Activated naive CD8-positive, alpha-beta T cell treated with anti-CD3 and anti-CD28 coated beads, Interleukin-2, amount 10 ng/mL, durations not matched to agents 7 days and 5 days (primary cell): ENCODE measurements at regions not wholly inside any gene's neighbourhood (a gene's known extent, or its start where the extent isn't known, plus 50 kb on each side); places are given as distances from the start of the nearest gene placed in this dataset.

Source experiments
- ATAC-seq: fragments of 150-1000 bp; cut with Tn5 transposase; one replicate; pipeline ENCODE4 v1.10.0; 2021; ENCODE audit warnings: low read depth, moderate library complexity
- POLR2A ChIA-PET: fragments of 350-600 bp; sonication (Branson Sonifier 250); formaldehyde crosslinking; loops from one replicate; lab custom pipeline; 2021; ENCODE audit warnings: antibody characterized with exemption; lab: Charles Lee
- DNase-seq: peaks from one replicate; pipeline ENCODE4 v3.0.0; 2021
- H3K27ac Mint-ChIP-seq: one replicate; pipeline ENCODE4 v1.8.0; 2022; ENCODE audit warnings: mild to moderate bottlenecking, mixed read lengths
- H3K27me3 Mint-ChIP-seq: one replicate; pipeline ENCODE4 v1.8.0; 2022; ENCODE audit warnings: mild to moderate bottlenecking, moderate library complexity, mixed read lengths
- H3K36me3 Mint-ChIP-seq: one replicate; pipeline ENCODE4 v1.8.0; 2021; ENCODE audit warnings: mild to moderate bottlenecking, mixed read lengths
- H3K4me1 Mint-ChIP-seq: one replicate; pipeline ENCODE4 v1.8.0; 2021; ENCODE audit warnings: mixed read lengths
- H3K4me3 Mint-ChIP-seq: one replicate; pipeline ENCODE4 v1.8.0; 2022; ENCODE audit warnings: mild to moderate bottlenecking, moderate library complexity, mixed read lengths
- H3K9me3 Mint-ChIP-seq: one replicate; pipeline ENCODE4 v1.8.0; 2021; ENCODE audit warnings: mixed read lengths

- POLR2A ChIA-PET = no interaction called here
- no peak overlapping the region for H3K27ac Mint-ChIP-seq
- H3K27me3 Mint-ChIP-seq = no peaks in the 10 kb centered on the region
- H3K4me1 Mint-ChIP-seq = no peaks in the 10 kb centered on the region
- no peak for ATAC-seq
- no peak for DNase-seq
- no peaks in the 10 kb centered on the region for H3K9me3 Mint-ChIP-seq
- no peak overlapping the region for H3K4me3 Mint-ChIP-seq
- H3K36me3 Mint-ChIP-seq = no peaks in the 10 kb centered on the region
Observed at GRCh38 chr2:120943403-120944034, 207.9 kb downstream of the GLI2 start.

GRCh38 chr2:120944575-120944974, 208.9 kb downstream of the GLI2 start:
- Mint-ChIP-seq H3K4me3 (no peak overlapping the region), H3K27me3 (no peaks in the 10 kb centered on the region), H3K27ac (no peak overlapping the region), H3K36me3 (no peaks in the 10 kb centered on the region), H3K9me3 (no peaks in the 10 kb centered on the region), H3K4me1 (no peaks in the 10 kb centered on the region)
- ATAC-seq = no peak
- DNase-seq = no peak
- POLR2A ChIA-PET = no interaction called here

- no peak for DNase-seq
- POLR2A ChIA-PET = no interaction called here
- H3K27ac Mint-ChIP-seq = no peak overlapping the region
Observed at GRCh38 chr2:120945091-120945490, 209.4 kb downstream of the GLI2 start.

DNA sequence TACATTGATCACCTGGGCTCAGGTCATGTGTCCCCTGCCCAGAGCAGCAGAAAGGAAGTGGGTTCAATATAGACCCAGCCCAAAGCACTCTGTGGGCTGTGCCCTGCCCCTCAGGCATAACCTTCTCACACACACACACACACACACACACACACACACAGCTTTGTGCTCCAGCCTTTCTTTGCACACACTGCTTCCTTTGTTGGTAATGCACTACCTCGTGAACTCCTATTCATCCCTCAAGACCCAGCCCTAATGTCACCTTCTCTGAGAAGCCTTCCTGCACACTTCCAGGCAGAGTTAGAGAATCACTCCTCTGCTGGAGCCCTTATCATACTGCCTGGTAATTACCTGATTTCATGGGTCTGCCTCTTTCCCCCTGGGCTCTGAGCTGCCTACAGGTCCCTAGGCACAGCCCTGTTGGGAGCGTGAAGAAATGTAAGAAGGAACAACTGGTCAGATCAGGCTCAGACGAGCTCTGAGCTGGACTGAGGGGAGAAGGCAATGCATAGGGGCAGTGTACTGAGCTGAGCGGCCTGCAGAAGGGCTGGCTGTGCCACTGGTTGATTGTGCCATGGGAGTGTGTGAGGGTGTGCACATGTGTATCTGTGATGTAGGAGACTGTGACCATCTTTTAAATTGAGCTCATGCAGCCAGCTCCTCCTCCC, 210.3 kb downstream of the GLI2 start:
- POLR2A ChIA-PET = no interaction called here
- no peak for DNase-seq
- H3K9me3 Mint-ChIP-seq = no peaks in the 10 kb centered on the region
- no peak overlapping the region for H3K4me3 Mint-ChIP-seq
- no peak overlapping the region for H3K27ac Mint-ChIP-seq
- no peaks in the 10 kb centered on the region for H3K27me3 Mint-ChIP-seq
- peaks cover 7% of the 10 kb centered on the region for H3K4me1 Mint-ChIP-seq
- no peaks in the 10 kb centered on the region for H3K36me3 Mint-ChIP-seq
- no peak for ATAC-seq

More at GRCh38 chr2:120945091-120945490, 209.4 kb downstream of the GLI2 start:
- H3K4me3 Mint-ChIP-seq = no peak overlapping the region
- no peaks in the 10 kb centered on the region for H3K9me3 Mint-ChIP-seq
- H3K36me3 Mint-ChIP-seq = no peaks in the 10 kb centered on the region
- no peaks in the 10 kb centered on the region for H3K27me3 Mint-ChIP-seq
- no peak for ATAC-seq
- H3K4me1 Mint-ChIP-seq = peaks cover 4% of the 10 kb centered on the region

DNA sequence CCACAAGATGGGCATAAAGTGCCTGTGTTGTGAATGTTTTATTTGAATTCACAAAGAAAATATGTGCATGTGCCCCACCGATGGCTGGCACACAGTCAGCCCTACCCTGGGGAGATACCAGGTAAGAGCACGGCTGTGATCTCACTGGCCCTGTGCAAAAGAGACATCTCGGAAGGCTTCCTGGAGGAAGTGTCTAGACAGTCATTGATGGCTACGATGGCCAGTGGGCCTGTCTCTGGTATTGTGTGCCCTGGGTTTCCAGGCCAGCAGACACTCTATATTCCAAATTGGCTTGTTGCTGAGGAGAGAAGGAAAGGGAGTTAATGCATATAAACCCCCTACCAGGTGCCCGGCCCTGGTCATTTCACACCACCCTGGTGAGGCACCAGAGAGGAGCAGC, 211.7 kb downstream of the GLI2 start:
- no peak overlapping the region for H3K4me3 Mint-ChIP-seq
- H3K27me3 Mint-ChIP-seq = no peaks in the 10 kb centered on the region
- no peak overlapping the region for H3K27ac Mint-ChIP-seq
- peaks cover 7% of the 10 kb centered on the region for H3K4me1 Mint-ChIP-seq
- POLR2A ChIA-PET = no interaction called here
- H3K36me3 Mint-ChIP-seq = no peaks in the 10 kb centered on the region
- no peak for ATAC-seq
- no peaks in the 10 kb centered on the region for H3K9me3 Mint-ChIP-seq
- no peak for DNase-seq

GRCh38 chr2:120947982-120948661, 212.5 kb downstream of the GLI2 start:
- no peak overlapping the region for H3K27ac Mint-ChIP-seq
- no peak for DNase-seq
- no peaks in the 10 kb centered on the region for H3K36me3 Mint-ChIP-seq
- H3K4me3 Mint-ChIP-seq = no peak overlapping the region
- H3K4me1 Mint-ChIP-seq = peaks cover 7% of the 10 kb centered on the region
- POLR2A ChIA-PET = no interaction called here
- no peaks in the 10 kb centered on the region for H3K9me3 Mint-ChIP-seq
- ATAC-seq = no peak
- H3K27me3 Mint-ChIP-seq = no peaks in the 10 kb centered on the region

GRCh38 chr2:120948662-120949011, 213.0 kb downstream of the GLI2 start:
- no peaks in the 10 kb centered on the region for H3K36me3 Mint-ChIP-seq
- DNase-seq (no peak), ATAC-seq (no peak)
- H3K4me3 Mint-ChIP-seq = no peak overlapping the region
- no peaks in the 10 kb centered on the region for H3K27me3 Mint-ChIP-seq
- no peaks in the 10 kb centered on the region for H3K9me3 Mint-ChIP-seq
- peaks cover 7% of the 10 kb centered on the region for H3K4me1 Mint-ChIP-seq
- no peak overlapping the region for H3K27ac Mint-ChIP-seq
- POLR2A ChIA-PET = no interaction called here

- ATAC-seq (no peak), DNase-seq (no peak)
- POLR2A ChIA-PET = interaction anchor here (0.5 kb wide), 1 partner anchor 520 kb away, joined by 3 read pairs; no protein-coding TSS in a partner anchor
- no peaks in the 10 kb centered on the region for H3K36me3 Mint-ChIP-seq
- H3K9me3 Mint-ChIP-seq = no peaks in the 10 kb centered on the region
- H3K4me1 Mint-ChIP-seq = peaks cover 7% of the 10 kb centered on the region
- no peak overlapping the region for H3K27ac Mint-ChIP-seq
- H3K27me3 Mint-ChIP-seq = no peaks in the 10 kb centered on the region
- H3K4me3 Mint-ChIP-seq = no peak overlapping the region
Observed at GRCh38 chr2:120949027-120949956, 213.6 kb downstream of the GLI2 start.

DNA sequence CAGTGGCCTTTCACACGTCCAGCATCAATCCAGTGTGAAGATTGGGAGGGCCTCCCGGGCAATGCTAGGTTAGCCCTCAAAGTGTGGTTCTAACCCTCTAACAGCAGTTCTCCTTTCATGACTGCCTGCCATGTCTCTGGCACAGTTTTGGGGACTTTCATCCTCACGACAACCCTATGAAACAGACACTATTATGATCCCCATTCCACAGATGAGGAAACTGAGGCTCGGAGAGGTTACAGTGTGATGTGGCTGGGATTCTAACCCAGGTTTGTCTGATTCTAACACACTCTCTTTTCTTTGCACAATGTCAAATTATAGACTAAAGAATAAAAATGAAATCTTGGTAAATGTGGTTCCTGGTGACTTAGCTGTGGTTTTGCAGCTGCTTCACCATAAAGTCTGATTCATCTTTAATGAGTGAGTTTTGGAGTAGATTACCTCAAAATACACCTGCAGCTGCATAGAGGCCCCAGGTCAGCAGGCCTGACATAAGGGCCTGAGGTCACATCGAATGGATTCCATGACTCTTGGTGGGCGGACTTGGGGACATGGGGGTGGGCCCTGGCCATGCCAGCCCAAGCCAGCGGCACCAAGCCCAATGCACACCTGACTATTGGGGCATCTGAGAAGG, 214.4 kb downstream of the GLI2 start:
- POLR2A ChIA-PET = no interaction called here
- no peak overlapping the region for H3K27ac Mint-ChIP-seq
- ATAC-seq = no peak

GRCh38 chr2:120951693-120952092, 216.0 kb downstream of the GLI2 start:
- H3K27ac Mint-ChIP-seq = no peak overlapping the region
- no peak overlapping the region for H3K4me3 Mint-ChIP-seq
- no peaks in the 10 kb centered on the region for H3K9me3 Mint-ChIP-seq
- POLR2A ChIA-PET = no interaction called here
- no peaks in the 10 kb centered on the region for H3K27me3 Mint-ChIP-seq
- ATAC-seq (no peak), DNase-seq (no peak)
- H3K36me3 Mint-ChIP-seq = no peaks in the 10 kb centered on the region
- H3K4me1 Mint-ChIP-seq = peaks cover 7% of the 10 kb centered on the region

More for the DNA sequence above, 214.4 kb downstream of the GLI2 start:
- Mint-ChIP-seq H3K27me3 (no peaks in the 10 kb centered on the region), H3K36me3 (no peaks in the 10 kb centered on the region), H3K4me1 (peaks cover 7% of the 10 kb centered on the region), H3K9me3 (no peaks in the 10 kb centered on the region), H3K4me3 (no peak overlapping the region)
- no peak for DNase-seq

DNA sequence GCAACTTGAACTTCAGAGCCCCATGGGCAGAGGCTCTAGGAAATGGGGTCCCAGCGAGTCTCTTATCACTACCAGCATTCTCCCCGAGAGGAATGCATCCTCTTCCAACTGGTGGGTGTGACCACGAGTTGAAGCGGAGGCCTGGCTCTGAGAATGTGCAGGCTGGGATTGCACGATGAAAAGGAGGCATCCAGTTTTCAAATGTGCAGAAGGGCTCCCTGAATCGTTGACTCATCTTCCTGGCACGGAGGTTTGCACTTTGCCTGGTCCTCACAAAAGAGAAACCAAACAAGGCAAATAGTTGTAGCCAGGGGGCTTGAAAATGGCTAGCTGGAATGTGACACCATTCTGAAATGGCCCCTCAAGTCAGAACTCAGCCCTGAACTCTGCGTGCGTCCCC, 216.7 kb downstream of the GLI2 start:
- DNase-seq = no peak
- Mint-ChIP-seq H3K9me3 (no peaks in the 10 kb centered on the region), H3K27ac (no peak overlapping the region), H3K36me3 (no peaks in the 10 kb centered on the region), H3K4me3 (no peak overlapping the region), H3K27me3 (no peaks in the 10 kb centered on the region), H3K4me1 (peaks cover 7% of the 10 kb centered on the region)
- ATAC-seq = no peak
- POLR2A ChIA-PET = no interaction called here

GRCh38 chr2:120953066-120953756, 217.5 kb downstream of the GLI2 start:
- Mint-ChIP-seq H3K27me3 (no peaks in the 10 kb centered on the region), H3K36me3 (no peaks in the 10 kb centered on the region), H3K27ac (no peak overlapping the region), H3K9me3 (no peaks in the 10 kb centered on the region), H3K4me3 (no peak overlapping the region), H3K4me1 (peaks cover 7% of the 10 kb centered on the region)
- DNase-seq = no peak
- POLR2A ChIA-PET = no interaction called here
- ATAC-seq = no peak
